ENCODE measurements at regions not wholly inside any gene's neighbourhood (a gene's known extent, or its start where the extent isn't known, plus 50 kb on each side); places are given as distances from the start of the nearest gene placed in this dataset.

DNA sequence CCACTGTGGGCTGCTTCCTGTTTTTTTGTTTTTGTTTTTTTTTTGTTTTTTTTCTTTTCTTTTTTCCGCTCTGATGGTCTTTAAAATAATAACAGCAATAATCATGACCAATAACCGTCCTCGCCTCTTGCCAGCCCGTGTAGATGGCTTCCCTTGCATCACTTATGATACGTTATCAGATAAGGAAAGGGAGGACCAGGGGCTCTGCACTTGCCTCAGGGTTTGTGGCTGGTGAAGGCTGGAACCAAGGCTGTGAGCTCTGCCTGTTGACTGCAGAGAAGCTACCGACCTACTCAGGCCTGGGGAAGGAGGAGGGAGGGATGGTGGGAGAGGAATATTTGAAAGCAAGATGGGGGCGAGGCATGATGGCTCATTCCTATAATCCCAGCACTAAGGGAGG lies 114.0 kb upstream of the SDK2 start:
- TF ChIP-seq POLR2AphosphoS5 (IDR thresholded peaks at IDR 0.05) (no peak), POLR2A (IDR thresholded peaks at IDR 0.05) (no peak)
- TF ChIP-seq, protein P1, sequence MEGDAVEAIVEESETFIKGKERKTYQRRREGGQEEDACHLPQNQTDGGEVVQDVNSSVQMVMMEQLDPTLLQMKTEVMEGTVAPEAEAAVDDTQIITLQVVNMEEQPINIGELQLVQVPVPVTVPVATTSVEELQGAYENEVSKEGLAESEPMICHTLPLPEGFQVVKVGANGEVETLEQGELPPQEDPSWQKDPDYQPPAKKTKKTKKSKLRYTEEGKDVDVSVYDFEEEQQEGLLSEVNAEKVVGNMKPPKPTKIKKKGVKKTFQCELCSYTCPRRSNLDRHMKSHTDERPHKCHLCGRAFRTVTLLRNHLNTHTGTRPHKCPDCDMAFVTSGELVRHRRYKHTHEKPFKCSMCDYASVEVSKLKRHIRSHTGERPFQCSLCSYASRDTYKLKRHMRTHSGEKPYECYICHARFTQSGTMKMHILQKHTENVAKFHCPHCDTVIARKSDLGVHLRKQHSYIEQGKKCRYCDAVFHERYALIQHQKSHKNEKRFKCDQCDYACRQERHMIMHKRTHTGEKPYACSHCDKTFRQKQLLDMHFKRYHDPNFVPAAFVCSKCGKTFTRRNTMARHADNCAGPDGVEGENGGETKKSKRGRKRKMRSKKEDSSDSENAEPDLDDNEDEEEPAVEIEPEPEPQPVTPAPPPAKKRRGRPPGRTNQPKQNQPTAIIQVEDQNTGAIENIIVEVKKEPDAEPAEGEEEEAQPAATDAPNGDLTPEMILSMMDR (IDR thresholded peaks at IDR 0.05), result no peak
- no peak overlapping the region for H3K27ac ChIP-seq
- no peak for DNase-seq (ENCODE audit: low spot score in 2 of 2)
- H3K4me3 ChIP-seq, result no peak overlapping the region
- peaks cover 0 to 5% of the 10 kb centered on the region in 2 donors for H3K27me3 ChIP-seq
- H3K9me3 ChIP-seq, result no peaks in the 10 kb centered on the region
- intact Hi-C loops (cut with DNase I; ENCODE audit: low total_unique reads), result no loop called here
- H3K36me3 ChIP-seq, result no peaks in the 10 kb centered on the region
- H3K4me1 ChIP-seq, result no peaks in the 10 kb centered on the region

DNA sequence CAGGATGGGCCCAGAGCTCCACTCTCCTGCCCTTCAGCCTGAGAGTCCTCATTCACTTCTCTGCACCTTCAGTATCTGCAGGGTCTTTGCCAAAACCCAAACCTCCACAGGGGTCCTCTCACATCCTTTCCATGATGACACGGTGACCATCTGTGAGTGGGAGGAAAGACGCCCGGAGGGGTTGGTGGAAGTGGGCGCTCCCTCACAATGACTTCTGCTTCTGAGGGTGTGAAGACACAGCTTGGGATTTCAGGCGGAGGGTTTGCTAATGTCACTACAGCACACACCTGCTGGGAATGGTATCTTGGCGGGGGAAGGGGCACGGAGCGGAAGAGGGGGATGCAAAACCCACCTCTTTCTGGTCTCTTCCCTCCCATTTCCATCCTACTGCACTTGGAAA lies 115.1 kb upstream of the SDK2 start:
- Histone ChIP-seq H3K36me3 (no peaks in the 10 kb centered on the region), H3K4me1 (no peaks in the 10 kb centered on the region), H3K27me3 (no peaks in the 10 kb centered on the region), H3K9me3 (no peaks in the 10 kb centered on the region), H3K27ac (no peak overlapping the region), H3K4me3 (no peak overlapping the region)
- DNase-seq (ENCODE audit: low spot score in 2 of 2), result no peak
- no peak for TF ChIP-seq POLR2A (IDR thresholded peaks at IDR 0.05)
- TF ChIP-seq, protein P1 (IDR thresholded peaks at IDR 0.05), result no peak
- TF ChIP-seq POLR2AphosphoS5 (IDR thresholded peaks at IDR 0.05), result no peak
- intact Hi-C loops (cut with DNase I; ENCODE audit: low total_unique reads), result loop anchor here (1.0 kb wide), 1 partner anchor 33 kb away; no protein-coding TSS in a partner anchor

DNA sequence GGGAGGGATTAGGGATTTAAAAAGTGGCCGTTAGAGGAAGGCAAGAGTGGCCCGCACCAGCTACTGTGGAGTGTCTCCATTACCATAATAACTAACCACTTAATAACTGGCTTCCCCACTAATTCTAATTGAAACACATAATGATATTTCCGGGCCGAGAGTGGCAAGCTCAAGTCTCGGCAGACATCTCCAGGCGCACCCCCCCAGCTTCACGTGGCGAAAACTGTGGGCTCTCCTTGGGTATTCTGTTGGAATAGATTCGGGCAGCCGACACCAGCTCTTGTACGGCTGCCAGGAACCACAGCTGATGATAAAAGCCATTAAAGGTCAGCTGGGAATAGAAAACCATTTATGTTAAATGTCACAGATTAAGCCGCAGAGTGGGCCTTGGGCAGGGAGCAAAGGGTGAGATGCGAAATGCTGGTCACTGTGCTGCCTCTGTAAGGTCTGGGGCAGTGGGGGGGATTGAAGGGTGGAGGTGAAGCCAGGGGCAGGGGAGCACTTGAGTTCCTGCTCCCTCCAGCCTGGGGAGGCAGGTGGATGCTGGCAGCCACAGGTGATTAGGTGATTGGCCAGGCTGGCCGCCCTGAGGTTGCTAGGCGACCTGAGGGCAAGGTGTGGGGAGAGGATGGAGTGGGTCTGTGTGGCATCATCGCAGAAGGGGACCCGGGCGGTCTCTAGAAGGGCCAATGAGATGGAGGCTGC lies 115.6 kb upstream of the SDK2 start:
- H3K36me3 ChIP-seq, result no peaks in the 10 kb centered on the region
- no peak overlapping the region for H3K4me3 ChIP-seq
- TF ChIP-seq, protein P1 (IDR thresholded peaks at IDR 0.05), result no peak
- TF ChIP-seq POLR2A (IDR thresholded peaks at IDR 0.05) (no peak), POLR2AphosphoS5 (IDR thresholded peaks at IDR 0.05) (no peak)
- H3K9me3 ChIP-seq, result no peaks in the 10 kb centered on the region
- H3K27me3 ChIP-seq, result no peaks in the 10 kb centered on the region
- no peak for DNase-seq (ENCODE audit: low spot score in 2 of 2)
- no peaks in the 10 kb centered on the region for H3K4me1 ChIP-seq
- intact Hi-C loops (cut with DNase I; ENCODE audit: low total_unique reads), result loop anchor here (1.0 kb wide), 1 partner anchor 32 kb away; no protein-coding TSS in a partner anchor
- H3K27ac ChIP-seq, result no peak overlapping the region

DNA sequence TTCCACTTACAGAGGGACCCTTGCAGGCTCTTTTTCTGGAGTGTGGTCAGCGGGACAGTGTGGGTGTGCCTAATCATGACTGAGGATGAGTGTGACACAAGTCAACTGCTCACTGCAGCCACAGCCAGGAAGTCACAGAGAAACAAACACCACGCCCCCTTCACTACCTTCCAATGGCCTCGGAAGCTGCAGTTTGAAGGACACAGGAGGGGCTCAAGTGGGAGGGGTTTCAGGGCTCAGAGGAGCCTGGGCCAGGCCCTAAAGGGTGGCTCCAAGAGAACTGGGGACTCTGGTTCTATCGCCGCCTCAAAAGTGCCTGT lies 116.2 kb upstream of the SDK2 start:
- H3K36me3 ChIP-seq, result no peaks in the 10 kb centered on the region
- H3K4me3 ChIP-seq, result no peak overlapping the region
- H3K27ac ChIP-seq, result no peak overlapping the region
- no peaks in the 10 kb centered on the region for H3K27me3 ChIP-seq
- TF ChIP-seq POLR2AphosphoS5 (IDR thresholded peaks at IDR 0.05) (no peak), POLR2A (IDR thresholded peaks at IDR 0.05) (no peak)
- TF ChIP-seq, protein P1 (IDR thresholded peaks at IDR 0.05), result no peak
- H3K4me1 ChIP-seq, result no peaks in the 10 kb centered on the region
- intact Hi-C loops (cut with DNase I; ENCODE audit: low total_unique reads), result no loop called here
- no peaks in the 10 kb centered on the region for H3K9me3 ChIP-seq
- no peak for DNase-seq (ENCODE audit: low spot score in 2 of 2)

DNA sequence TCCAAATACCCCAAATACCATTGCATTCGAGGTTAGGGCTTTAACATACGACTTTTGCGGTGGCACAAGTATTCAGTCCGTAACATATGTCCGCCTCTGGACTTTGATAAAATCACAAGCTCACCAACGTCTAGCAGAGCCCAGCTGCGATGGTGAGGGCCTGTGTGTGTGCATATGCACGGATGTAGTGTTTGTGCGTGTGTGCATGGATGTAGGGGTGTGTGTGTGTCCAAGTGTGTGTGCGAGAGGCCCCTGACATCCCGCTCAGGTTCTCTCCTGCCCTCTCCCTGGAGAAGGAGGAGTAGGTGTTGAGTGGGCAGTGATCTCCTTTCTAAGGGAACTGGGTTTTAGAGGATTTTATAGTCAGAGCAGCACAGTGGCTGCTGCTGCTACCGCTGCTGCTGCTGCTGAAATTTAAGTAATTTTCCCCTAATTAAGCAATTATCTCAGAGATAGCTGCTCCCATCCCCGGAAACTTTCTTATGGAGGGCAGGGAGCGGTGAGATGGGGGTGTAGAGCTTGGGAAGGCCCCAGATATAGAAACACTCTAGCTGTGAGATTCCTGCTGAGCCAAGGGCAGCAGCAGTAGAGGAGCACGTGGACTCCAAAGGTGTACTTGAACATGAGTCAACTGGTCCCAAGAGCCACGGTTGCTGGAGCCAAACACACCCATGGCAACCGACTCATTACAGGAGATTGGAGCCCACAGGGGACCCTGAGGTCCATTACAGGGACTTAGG lies 121.7 kb upstream of the SDK2 start:
- H3K4me1 ChIP-seq, result peaks cover 0 to 5% of the 10 kb centered on the region in 2 donors
- H3K9me3 ChIP-seq, result no peaks in the 10 kb centered on the region
- H3K27ac ChIP-seq, result no peak overlapping the region
- no peak for DNase-seq (ENCODE audit: low spot score in 2 of 2)
- no peak overlapping the region for H3K4me3 ChIP-seq
- no peaks in the 10 kb centered on the region for H3K27me3 ChIP-seq
- intact Hi-C loops (cut with DNase I; ENCODE audit: low total_unique reads), result loop anchor here (5.0 kb wide), 1 partner anchor 551 kb away; no protein-coding TSS in a partner anchor
- TF ChIP-seq, protein P1 (IDR thresholded peaks at IDR 0.05), result no peak
- TF ChIP-seq POLR2AphosphoS5 (IDR thresholded peaks at IDR 0.05) (no peak), POLR2A (IDR thresholded peaks at IDR 0.05) (no peak)
- H3K36me3 ChIP-seq, result no peaks in the 10 kb centered on the region

Data from breast epithelium (tissue), 4 donors.